ENCODE measurements at regions not wholly inside any gene's neighbourhood (a gene's known extent, or its start where the extent isn't known, plus 50 kb on each side); places are given as distances from the start of the nearest gene placed in this dataset.
"Not testable (repeated sequence)": the region's sequence is repeated elsewhere in the genome, so short reads cannot be mapped to it uniquely, and the experiment has no call there.

GRCh38 chr5:154651795-154652194 lies 103.4 kb upstream of the LARP1 start:
- TF ChIP-seq EZH2 (IDR thresholded peaks at IDR 0.05); POLR2AphosphoS5 (IDR thresholded peaks at IDR 0.05; ENCODE audit: borderline replicate concordance, low read depth, low read length): not testable (repeated sequence)
